ENCODE measurements at regions not wholly inside any gene's neighbourhood (a gene's known extent, or its start where the extent isn't known, plus 50 kb on each side); places are given as distances from the start of the nearest gene placed in this dataset.

DNA sequence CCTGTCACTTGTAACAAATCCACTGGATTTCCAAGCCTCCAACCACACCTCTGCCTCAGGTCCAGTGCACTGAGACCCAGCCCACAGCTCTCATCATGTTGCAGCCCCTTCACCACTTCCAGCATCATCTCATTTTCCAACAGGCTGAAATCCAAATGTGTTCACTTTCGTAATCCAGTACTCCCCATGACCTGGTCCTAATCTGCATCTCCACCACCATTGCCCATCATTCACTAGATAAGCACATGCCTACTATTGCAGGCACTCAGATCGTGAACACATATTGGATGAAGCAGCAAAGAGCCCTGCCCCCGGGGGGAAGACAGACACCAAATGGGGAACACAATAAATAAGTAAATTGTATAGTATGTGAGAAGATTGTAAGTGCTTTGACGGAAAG, 76.1 kb upstream of the INSIG1 start:
- no peak for DNase-seq (ENCODE audit: low read depth)
- TF ChIP-seq CTCF (conservative IDR thresholded peaks at IDR 0.05; ENCODE audit: low read length), result no peak
- no peak overlapping the region for H3K4me3 ChIP-seq (ENCODE audit: low read length)

- no peak for DNase-seq (ENCODE audit: low read depth)
- no peak for TF ChIP-seq CTCF (conservative IDR thresholded peaks at IDR 0.05; ENCODE audit: low read length)
- no peak overlapping the region for H3K4me3 ChIP-seq (ENCODE audit: low read length)
Measured at GRCh38 chr7:155222061-155222460, 75.6 kb upstream of the INSIG1 start.

DNA sequence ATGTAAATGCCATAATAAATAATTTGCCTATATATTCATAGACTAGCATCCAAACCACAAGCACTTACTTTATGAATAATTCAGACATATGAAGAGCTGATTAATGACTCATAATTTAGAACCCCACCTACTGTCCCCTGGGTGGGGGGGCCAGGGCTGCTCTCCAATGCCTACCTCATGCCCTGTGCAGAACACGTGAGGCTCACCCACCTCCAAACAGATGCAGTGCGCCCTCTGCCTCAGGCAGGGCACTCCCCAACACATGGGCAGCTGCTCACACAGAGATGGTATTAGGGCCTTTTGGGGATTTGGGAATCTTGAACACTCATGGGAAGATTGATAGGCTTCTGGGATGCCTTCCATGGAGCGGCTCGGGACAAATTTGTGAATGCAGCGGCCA, 75.1 kb upstream of the INSIG1 start:
- no peak overlapping the region for H3K4me3 ChIP-seq (ENCODE audit: low read length)
- DNase-seq (ENCODE audit: low read depth), result no peak
- no peak for TF ChIP-seq CTCF (conservative IDR thresholded peaks at IDR 0.05; ENCODE audit: low read length)

DNA sequence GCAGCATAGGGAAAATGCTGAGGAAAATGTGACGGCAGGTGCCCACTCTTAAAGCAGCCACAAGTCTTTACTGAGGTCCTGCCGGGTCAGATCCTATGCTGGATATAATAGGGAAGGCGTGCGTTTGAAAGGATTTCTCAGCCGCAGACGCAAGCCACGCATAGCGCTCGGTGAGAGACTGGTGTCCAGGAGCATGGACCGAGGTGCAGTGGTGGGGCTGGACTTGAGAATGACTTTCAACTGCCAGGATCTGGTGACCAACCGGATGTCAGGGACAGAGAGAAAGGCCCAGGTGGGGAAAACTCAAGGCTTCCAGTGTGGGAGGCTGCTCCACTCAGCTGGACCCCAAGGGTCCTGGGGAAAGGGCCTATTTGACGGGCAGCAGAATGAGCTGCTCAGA, 74.7 kb upstream of the INSIG1 start:
- no peak for TF ChIP-seq CTCF (conservative IDR thresholded peaks at IDR 0.05; ENCODE audit: low read length)
- no peak for DNase-seq (ENCODE audit: low read depth)

GRCh38 chr7:155223503-155223902, 74.2 kb upstream of the INSIG1 start:
- DNase-seq (ENCODE audit: low read depth), result no peak
- no peak overlapping the region for H3K4me3 ChIP-seq (ENCODE audit: low read length)

More for the DNA sequence above, 74.7 kb upstream of the INSIG1 start:
- no peak overlapping the region for H3K4me3 ChIP-seq (ENCODE audit: low read length)

GRCh38 chr7:155224116-155224811, 73.4 kb upstream of the INSIG1 start:
- TF ChIP-seq CTCF (conservative IDR thresholded peaks at IDR 0.05; ENCODE audit: low read length), result no peak
- no peak overlapping the region for H3K4me3 ChIP-seq (ENCODE audit: low read length)
- no peak for DNase-seq (ENCODE audit: low read depth)

More at GRCh38 chr7:155223503-155223902, 74.2 kb upstream of the INSIG1 start:
- TF ChIP-seq CTCF (conservative IDR thresholded peaks at IDR 0.05; ENCODE audit: low read length), result no peak

DNA sequence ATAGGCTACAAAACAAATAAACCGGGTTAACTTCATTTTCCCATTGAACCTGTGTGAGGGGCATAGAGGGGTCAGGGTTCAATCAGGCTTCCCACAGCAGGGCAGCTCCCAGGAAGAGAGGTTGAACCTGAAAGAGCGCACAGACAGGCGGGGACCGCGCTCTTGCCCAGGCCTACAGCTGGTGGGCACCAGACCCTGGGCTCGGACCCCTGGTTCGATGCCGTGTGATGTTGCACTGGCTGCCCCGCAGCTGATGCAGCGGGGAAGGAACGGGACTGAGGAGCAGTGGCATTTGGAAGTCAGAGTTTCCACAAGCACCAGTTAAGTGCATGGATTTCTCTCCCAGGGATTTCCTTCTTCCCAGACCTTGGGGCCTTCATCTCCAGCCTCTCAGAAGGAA, 72.6 kb upstream of the INSIG1 start:
- TF ChIP-seq CTCF (conservative IDR thresholded peaks at IDR 0.05; ENCODE audit: low read length), result no peak
- H3K4me3 ChIP-seq (ENCODE audit: low read length), result no peak overlapping the region
- DNase-seq (ENCODE audit: low read depth), result no peak
